ENCODE measurements at regions not wholly inside any gene's neighbourhood (a gene's known extent, or its start where the extent isn't known, plus 50 kb on each side); places are given as distances from the start of the nearest gene placed in this dataset.
A peak's percentile ranks its signal among the peaks of the same experiment; 100 is the strongest.

GRCh38 chr7:17029150-17029549, 147.4 kb upstream of the AGR3 start:
- no peak overlapping the region for H3K27ac Mint-ChIP-seq
- TF ChIP-seq, protein P1, sequence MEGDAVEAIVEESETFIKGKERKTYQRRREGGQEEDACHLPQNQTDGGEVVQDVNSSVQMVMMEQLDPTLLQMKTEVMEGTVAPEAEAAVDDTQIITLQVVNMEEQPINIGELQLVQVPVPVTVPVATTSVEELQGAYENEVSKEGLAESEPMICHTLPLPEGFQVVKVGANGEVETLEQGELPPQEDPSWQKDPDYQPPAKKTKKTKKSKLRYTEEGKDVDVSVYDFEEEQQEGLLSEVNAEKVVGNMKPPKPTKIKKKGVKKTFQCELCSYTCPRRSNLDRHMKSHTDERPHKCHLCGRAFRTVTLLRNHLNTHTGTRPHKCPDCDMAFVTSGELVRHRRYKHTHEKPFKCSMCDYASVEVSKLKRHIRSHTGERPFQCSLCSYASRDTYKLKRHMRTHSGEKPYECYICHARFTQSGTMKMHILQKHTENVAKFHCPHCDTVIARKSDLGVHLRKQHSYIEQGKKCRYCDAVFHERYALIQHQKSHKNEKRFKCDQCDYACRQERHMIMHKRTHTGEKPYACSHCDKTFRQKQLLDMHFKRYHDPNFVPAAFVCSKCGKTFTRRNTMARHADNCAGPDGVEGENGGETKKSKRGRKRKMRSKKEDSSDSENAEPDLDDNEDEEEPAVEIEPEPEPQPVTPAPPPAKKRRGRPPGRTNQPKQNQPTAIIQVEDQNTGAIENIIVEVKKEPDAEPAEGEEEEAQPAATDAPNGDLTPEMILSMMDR (IDR thresholded peaks at IDR 0.05), result no peak
- TF ChIP-seq EZH2 (IDR thresholded peaks at IDR 0.05; ENCODE audit: borderline replicate concordance, insufficient read depth, low read depth, low read length, poor library complexity, severe bottlenecking), result no peak
- H3K4me2 ChIP-seq (replicated peaks; ENCODE audit: low read depth, low read length, poor library complexity, severe bottlenecking), result no peak overlapping the region
- ATAC-seq (ENCODE audit: low read depth) (no peak), DNase-seq (no peak)
- H3K9me3 Mint-ChIP-seq (ENCODE audit: insufficient read depth), result peaks cover 3% of the 10 kb centered on the region
- no peaks in the 10 kb centered on the region for H3K9me3 ChIP-seq (ENCODE audit: control extremely low read depth in 1 of 3, control insufficient read depth in 2 of 3, insufficient read depth in 1 of 3, low read length in 2 of 3)
- no peak overlapping the region for H3K9ac ChIP-seq (ENCODE audit: low read length)
- H3K4me3 ChIP-seq (ENCODE audit: control extremely low read depth in 1 of 5, extremely low read depth in 1 of 5, insufficient read depth in 1 of 5, low read depth in 2 of 5, low read length in 4 of 5), result no peak overlapping the region
- WGBS (ENCODE audit: insufficient coverage), result no CpG with 5 or more reads among the region's 3 CpGs
- peaks cover 9% of the 10 kb centered on the region for H3K4me1 Mint-ChIP-seq
- no peaks in the 10 kb centered on the region for H3K79me2 ChIP-seq (ENCODE audit: control insufficient read depth, insufficient read depth, low read length)
- no peaks in the 10 kb centered on the region for H4K20me1 ChIP-seq (ENCODE audit: control insufficient read depth, insufficient read depth, low read length, poor library complexity, severe bottlenecking)
- no peaks in the 10 kb centered on the region for H3K27me3 ChIP-seq (replicated peaks in 1 of 4; ENCODE audit: control extremely low read depth in 1 of 4, control insufficient read depth in 3 of 4, insufficient read depth in 4 of 4, low read length in 3 of 4)
- no peak overlapping the region for H3K4me3 Mint-ChIP-seq
- no peaks in the 10 kb centered on the region for H3K36me3 ChIP-seq (replicated peaks in 1 of 2; ENCODE audit: control extremely low read depth in 1 of 2, control insufficient read depth in 1 of 2, extremely low read depth in 1 of 2, insufficient read depth in 2 of 2, low read length in 1 of 2)
- ChIA-PET CTCF (no interaction called here), POLR2A (no interaction called here)
- H3K27me3 Mint-ChIP-seq, result no peaks in the 10 kb centered on the region
- intact Hi-C loops (cut with micrococcal nuclease), result no loop called here
- no peak overlapping the region for H3K27ac ChIP-seq (ENCODE audit: low read length in 2 of 2)
- H2AFZ ChIP-seq (ENCODE audit: insufficient read depth, low read depth, low read length, poor library complexity, severe bottlenecking), result no peak overlapping the region
- peaks cover 4 to 5% of the 10 kb centered on the region in 2 donors for H3K4me1 ChIP-seq (ENCODE audit: control insufficient read depth in 2 of 2, insufficient read depth in 2 of 2, low read length in 2 of 2)

- H3K9me3 ChIP-seq (ENCODE audit: control extremely low read depth in 1 of 3, control insufficient read depth in 2 of 3, insufficient read depth in 1 of 3, low read length in 2 of 3), result no peaks in the 10 kb centered on the region
- no peaks in the 10 kb centered on the region for H3K27me3 ChIP-seq (replicated peaks in 1 of 4; ENCODE audit: control extremely low read depth in 1 of 4, control insufficient read depth in 3 of 4, insufficient read depth in 4 of 4, low read length in 3 of 4)
- H3K4me2 ChIP-seq (replicated peaks; ENCODE audit: low read depth, low read length, poor library complexity, severe bottlenecking), result peak overlapping the region; percentile 21
- Mint-ChIP-seq H3K27me3 (no peaks in the 10 kb centered on the region), H3K27ac (no peak overlapping the region), H3K9me3 (ENCODE audit: insufficient read depth) (peaks cover 3% of the 10 kb centered on the region), H3K4me3 (no peak overlapping the region), H3K4me1 (peaks cover 9% of the 10 kb centered on the region)
- no peak overlapping the region for H3K27ac ChIP-seq (ENCODE audit: low read length in 2 of 2)
- H3K4me3 ChIP-seq (ENCODE audit: control extremely low read depth in 1 of 5, extremely low read depth in 1 of 5, insufficient read depth in 1 of 5, low read depth in 2 of 5, low read length in 4 of 5), result no peak overlapping the region
- no peaks in the 10 kb centered on the region for H3K79me2 ChIP-seq (ENCODE audit: control insufficient read depth, insufficient read depth, low read length)
- H2AFZ ChIP-seq (ENCODE audit: insufficient read depth, low read depth, low read length, poor library complexity, severe bottlenecking), result no peak overlapping the region
- H3K9ac ChIP-seq (ENCODE audit: low read length), result no peak overlapping the region
- DNase-seq, result peak; percentile 6
- no peak for ATAC-seq (ENCODE audit: low read depth)
- CTCF ChIA-PET, result no interaction called here
- WGBS (ENCODE audit: insufficient coverage), result 0% methylated on average over 2 of the region's 2 CpGs
- intact Hi-C loops (cut with micrococcal nuclease), result no loop called here
- no peak for TF ChIP-seq EZH2 (IDR thresholded peaks at IDR 0.05; ENCODE audit: borderline replicate concordance, insufficient read depth, low read depth, low read length, poor library complexity, severe bottlenecking)
- TF ChIP-seq, protein P1 (IDR thresholded peaks at IDR 0.05), result no peak
- POLR2A ChIA-PET, result interaction anchor here (0.6 kb wide), 1 partner anchor 268 kb away, joined by 4 read pairs; the partner anchor contains the start of gene AHR
- H3K4me1 ChIP-seq (ENCODE audit: control insufficient read depth in 2 of 2, insufficient read depth in 2 of 2, low read length in 2 of 2), result peaks cover 4 to 5% of the 10 kb centered on the region in 2 donors
- no peaks in the 10 kb centered on the region for H4K20me1 ChIP-seq (ENCODE audit: control insufficient read depth, insufficient read depth, low read length, poor library complexity, severe bottlenecking)
- H3K36me3 ChIP-seq (replicated peaks in 1 of 2; ENCODE audit: control extremely low read depth in 1 of 2, control insufficient read depth in 1 of 2, extremely low read depth in 1 of 2, insufficient read depth in 2 of 2, low read length in 1 of 2), result no peaks in the 10 kb centered on the region
Measured at GRCh38 chr7:17030559-17030958, 148.8 kb upstream of the AGR3 start.

Measured in B cell (primary cell).